ENCODE measurements at regions not wholly inside any gene's neighbourhood (a gene's known extent, or its start where the extent isn't known, plus 50 kb on each side); places are given as distances from the start of the nearest gene placed in this dataset.

- H3K27ac ChIP-seq, result no peak overlapping the region
- ChIA-PET CTCF (no interaction called here), POLR2A (ENCODE audit: low non-redundant PET) (interaction anchor here (0.7 kb wide), 1 partner anchor 141 kb away, joined by 4 read pairs; no protein-coding TSS in a partner anchor)
- no peak for TF ChIP-seq CTCF (conservative IDR thresholded peaks at IDR 0.05; ENCODE audit: low read depth)
- DNase-seq (ENCODE audit: low spot score), result no peak
Measured at GRCh38 chrX:140065961-140066662, 100.8 kb upstream of the CXorf66 start.

- H3K27ac ChIP-seq, result no peak overlapping the region
- CTCF ChIA-PET, result no interaction called here
- DNase-seq (ENCODE audit: low spot score), result no peak
- POLR2A ChIA-PET (ENCODE audit: low non-redundant PET), result no interaction called here
- no peak for TF ChIP-seq CTCF (conservative IDR thresholded peaks at IDR 0.05; ENCODE audit: low read depth)
Measured at GRCh38 chrX:140064993-140065392, 99.7 kb upstream of the CXorf66 start.

GRCh38 chrX:140057001-140057411, 91.7 kb upstream of the CXorf66 start:
- H3K27ac ChIP-seq, result no peak overlapping the region
- POLR2A ChIA-PET (ENCODE audit: low non-redundant PET), result no interaction called here
- CTCF ChIA-PET, result interaction anchor here (0.5 to 1.2 kb wide), 5 partner anchors 9 to 587 kb away, joined by 3 to 6 read pairs (median 3); no protein-coding TSS in a partner anchor
- TF ChIP-seq CTCF (conservative IDR thresholded peaks at IDR 0.05; ENCODE audit: low read depth), result peak; percentile 63
- peak; percentile 26 for DNase-seq (ENCODE audit: low spot score)

GRCh38 chrX:140053846-140054245, 88.5 kb upstream of the CXorf66 start:
- ChIA-PET POLR2A (ENCODE audit: low non-redundant PET) (no interaction called here), CTCF (no interaction called here)
- no peak for DNase-seq (ENCODE audit: low spot score)

GRCh38 chrX:140050906-140051305, 85.6 kb upstream of the CXorf66 start:
- ChIA-PET POLR2A (ENCODE audit: low non-redundant PET) (no interaction called here), CTCF (interaction anchor here (0.7 kb wide), 1 partner anchor 411 kb away, joined by 4 read pairs; no protein-coding TSS in a partner anchor)
- peak; percentile 1 for DNase-seq (ENCODE audit: low spot score)
- TF ChIP-seq CTCF (conservative IDR thresholded peaks at IDR 0.05; ENCODE audit: low read depth), result peak; percentile 23; the same call in 1 of the 2 replicates
- H3K27ac ChIP-seq, result no peak overlapping the region

More at GRCh38 chrX:140053846-140054245, 88.5 kb upstream of the CXorf66 start:
- no peak for TF ChIP-seq CTCF (conservative IDR thresholded peaks at IDR 0.05; ENCODE audit: low read depth)
- no peak overlapping the region for H3K27ac ChIP-seq

GRCh38 chrX:140040386-140040785, 75.1 kb upstream of the CXorf66 start:
- H3K27ac ChIP-seq, result no peak overlapping the region
- ChIA-PET POLR2A (ENCODE audit: low non-redundant PET) (no interaction called here), CTCF (no interaction called here)
- peak; percentile 0 for DNase-seq (ENCODE audit: low spot score)
- no peak for TF ChIP-seq CTCF (conservative IDR thresholded peaks at IDR 0.05; ENCODE audit: low read depth)
